HEK293 (cell line): ENCODE measurements at regions not wholly inside any gene's neighbourhood (a gene's known extent, or its start where the extent isn't known, plus 50 kb on each side); places are given as distances from the start of the nearest gene placed in this dataset.

Source experiments
- CTCF ChIA-PET: fragments of 350-600 bp; formaldehyde crosslinking; extraction: SDS; loops from one replicate; lab custom pipeline; 2021; ENCODE audit warnings: antibody characterized with exemption; lab: Yijun Ruan, JAX
- POLR2A ChIA-PET: fragments of 300-600 bp; formaldehyde crosslinking; extraction: SDS; loops from one replicate; lab custom pipeline; 2020; ENCODE audit warnings: antibody characterized with exemption, inconsistent platforms; lab: Yijun Ruan, JAX
- H3K27ac ChIP-seq: fragments of 200-500 bp; sonication (Bioruptor generic); 2 replicates; pipeline ENCODE4 v1.5.1; 2014; ENCODE audit warnings: low read depth, low read length, control low read depth, inconsistent platforms; ENCODE audit errors: extremely low read depth
- H3K36me3 ChIP-seq, 2 experiments: fragments of 200-500 bp in 1 of 2; sonication (Bioruptor generic) in 1 of 2; 1 replicate in 1 of 2; 2 replicates in 1 of 2; pipeline ENCODE4 v1.5.1; 2014 to 2017; ENCODE audit warnings: inconsistent platforms in 2 of 2, low read length in 2 of 2; ENCODE audit not compliant: control insufficient read depth in 2 of 2, insufficient read depth in 1 of 2
- H3K4me1 ChIP-seq: fragments of 200-500 bp; sonication (Bioruptor generic); 2 replicates; pipeline ENCODE4 v1.5.1; 2014; ENCODE audit warnings: mild to moderate bottlenecking, low read length, inconsistent platforms; ENCODE audit not compliant: control insufficient read depth, insufficient read depth
- H3K4me3 ChIP-seq: 2 replicates; pipeline ENCODE4 v1.5.1; 2011; ENCODE audit warnings: low read depth, mild to moderate bottlenecking, control low read depth, low read length, moderate library complexity
- H3K9me3 ChIP-seq: fragments of 200-500 bp; sonication (Bioruptor generic); 2 replicates; pipeline ENCODE4 v1.5.1; 2014; ENCODE audit warnings: low read depth, low read length, inconsistent platforms; ENCODE audit not compliant: control insufficient read depth, insufficient read depth
- KLF7 ChIP-seq: fragments of 450-650 bp; formaldehyde crosslinking; IDR thresholded peaks from 2 replicates; pipeline ENCODE4 v1.5.1; 2016; ENCODE audit warnings: missing biosample characterization, missing genetic modification characterization, borderline replicate concordance
- PRDM1 ChIP-seq: fragments of 450-650 bp; formaldehyde crosslinking; IDR thresholded peaks from 2 replicates; pipeline ENCODE4; 2016; ENCODE audit warnings: missing biosample characterization, missing genetic modification characterization
- RBAK ChIP-seq: fragments of 450-650 bp; formaldehyde crosslinking; IDR thresholded peaks from 2 replicates; pipeline ENCODE4 v1.5.1; 2016; ENCODE audit warnings: missing biosample characterization, missing genetic modification characterization
- YY1 ChIP-seq: fragments of 450-650 bp; formaldehyde crosslinking; IDR thresholded peaks from 2 replicates; pipeline ENCODE4 v1.5.1; 2018; ENCODE audit warnings: missing biosample characterization, missing genetic modification characterization
- ZBTB17 ChIP-seq: fragments of 450-650 bp; formaldehyde crosslinking; IDR thresholded peaks from 2 replicates; pipeline ENCODE4 v1.5.1; 2016; ENCODE audit warnings: missing biosample characterization, missing genetic modification characterization
- ZBTB48 ChIP-seq: fragments of 450-650 bp; formaldehyde crosslinking; IDR thresholded peaks from 2 replicates; pipeline ENCODE4 v1.5.1; 2016; ENCODE audit warnings: missing biosample characterization, missing genetic modification characterization
- ZFP37 ChIP-seq: fragments of 450-650 bp; formaldehyde crosslinking; IDR thresholded peaks from 2 replicates; pipeline ENCODE4 v1.5.1; 2016; ENCODE audit warnings: missing biosample characterization, missing genetic modification characterization
- ZFP69B ChIP-seq: fragments of 450-650 bp; formaldehyde crosslinking; IDR thresholded peaks from 2 replicates; pipeline ENCODE4 v1.5.1; 2016; ENCODE audit warnings: missing biosample characterization, missing genetic modification characterization
- ZNF174 ChIP-seq: fragments of 450-650 bp; formaldehyde crosslinking; IDR thresholded peaks from 2 replicates; pipeline ENCODE4 v1.5.0; 2017; ENCODE audit warnings: missing biosample characterization, mild to moderate bottlenecking, missing genetic modification characterization
- ZNF175 ChIP-seq: fragments of 450-650 bp; formaldehyde crosslinking; IDR thresholded peaks from 2 replicates; pipeline ENCODE4 v1.5.1; 2016; ENCODE audit warnings: missing biosample characterization, missing genetic modification characterization
- ZNF19 ChIP-seq: fragments of 450-650 bp; formaldehyde crosslinking; IDR thresholded peaks from 2 replicates; pipeline ENCODE4; 2016; ENCODE audit warnings: missing biosample characterization, missing genetic modification characterization, low read depth
- ZNF211 ChIP-seq: fragments of 450-650 bp; formaldehyde crosslinking; IDR thresholded peaks from 2 replicates; pipeline ENCODE4 v1.5.1; 2016; ENCODE audit warnings: low read depth, missing biosample characterization, missing genetic modification characterization
- ZNF221 ChIP-seq: fragments of 450-650 bp; formaldehyde crosslinking; IDR thresholded peaks from 2 replicates; pipeline ENCODE4 v1.5.1; 2017; ENCODE audit warnings: missing biosample characterization, missing genetic modification characterization, borderline replicate concordance
- ZNF23 ChIP-seq: fragments of 450-650 bp; formaldehyde crosslinking; IDR thresholded peaks from 2 replicates; pipeline ENCODE4 v1.5.1; 2016; ENCODE audit warnings: missing biosample characterization, missing genetic modification characterization, borderline replicate concordance
- ZNF239 ChIP-seq: fragments of 450-650 bp; formaldehyde crosslinking; IDR thresholded peaks from 2 replicates; pipeline ENCODE4 v1.5.1; 2016; ENCODE audit warnings: missing biosample characterization, missing genetic modification characterization
- ZNF24 ChIP-seq: fragments of 450-650 bp; formaldehyde crosslinking; IDR thresholded peaks from 2 replicates; pipeline ENCODE4 v1.5.1; 2016; ENCODE audit warnings: missing biosample characterization, missing genetic modification characterization
- ZNF280C ChIP-seq: fragments of 450-650 bp; formaldehyde crosslinking; IDR thresholded peaks from 2 replicates; pipeline ENCODE4 v1.5.1; 2016; ENCODE audit warnings: missing biosample characterization, missing genetic modification characterization
- ZNF292 ChIP-seq: fragments of 450-650 bp; formaldehyde crosslinking; IDR thresholded peaks from 2 replicates; pipeline ENCODE4 v1.5.1; 2016; ENCODE audit warnings: low read depth, missing biosample characterization, missing genetic modification characterization, borderline replicate concordance
- ZNF324 ChIP-seq: fragments of 450-650 bp; formaldehyde crosslinking; IDR thresholded peaks from 2 replicates; pipeline ENCODE4 v1.5.1; 2016; ENCODE audit warnings: missing biosample characterization, missing genetic modification characterization
- ZNF391 ChIP-seq: fragments of 450-650 bp; formaldehyde crosslinking; IDR thresholded peaks from 2 replicates; pipeline ENCODE4 v1.5.1; 2016; ENCODE audit warnings: low read depth, missing biosample characterization, missing genetic modification characterization, borderline replicate concordance
- ZNF558 ChIP-seq: fragments of 450-650 bp; formaldehyde crosslinking; IDR thresholded peaks from 2 replicates; pipeline ENCODE4 v1.5.1; 2016; ENCODE audit warnings: missing biosample characterization, missing genetic modification characterization
- ZNF623 ChIP-seq: fragments of 450-650 bp; formaldehyde crosslinking; IDR thresholded peaks from 2 replicates; pipeline ENCODE4 v1.5.1; 2016; ENCODE audit warnings: missing biosample characterization, missing genetic modification characterization
- ZNF626 ChIP-seq: fragments of 450-650 bp; sonication (Bioruptor Pico); formaldehyde crosslinking; IDR thresholded peaks from 2 replicates; pipeline ENCODE4 v1.5.1; 2018; ENCODE audit warnings: missing biosample characterization, missing genetic modification characterization, inconsistent platforms
- ZNF658 ChIP-seq: fragments of 450-650 bp; formaldehyde crosslinking; IDR thresholded peaks from 2 replicates; pipeline ENCODE4; 2016; ENCODE audit warnings: missing biosample characterization, missing genetic modification characterization
- ZNF747 ChIP-seq: fragments of 450-650 bp; formaldehyde crosslinking; IDR thresholded peaks from 2 replicates; pipeline ENCODE4 v1.5.1; 2016; ENCODE audit warnings: missing biosample characterization, missing genetic modification characterization
- ZSCAN16 ChIP-seq: fragments of 450-650 bp; formaldehyde crosslinking; IDR thresholded peaks from 2 replicates; pipeline ENCODE4 v1.5.1; 2016; ENCODE audit warnings: missing biosample characterization, missing genetic modification characterization
- ZSCAN30 ChIP-seq: fragments of 450-650 bp; IDR thresholded peaks from 2 replicates; pipeline ENCODE4 v1.5.1; 2018; ENCODE audit warnings: missing biosample characterization, mild to moderate bottlenecking, missing genetic modification characterization, moderate library complexity
- TF ChIP-seq, protein P1 (sequence below): fragments of 450-650 bp; formaldehyde crosslinking; IDR thresholded peaks from 2 replicates; pipeline ENCODE4 v1.5.1; 2017; ENCODE audit warnings: missing biosample characterization, mild to moderate bottlenecking, missing genetic modification characterization, moderate library complexity
- TF ChIP-seq, protein P2 (sequence below): fragments of 450-650 bp; formaldehyde crosslinking; IDR thresholded peaks from 2 replicates; pipeline ENCODE4; 2016; ENCODE audit warnings: missing biosample characterization, missing genetic modification characterization

GRCh38 chr18:71336576-71337210 lies 1047.8 kb downstream of the SOCS6 start:
- Histone ChIP-seq H3K9me3 (no peaks in the 10 kb centered on the region), H3K27ac (no peak overlapping the region), H3K4me3 (no peak overlapping the region), H3K36me3 (no peaks in the 10 kb centered on the region), H3K4me1 (no peaks in the 10 kb centered on the region)
- ChIA-PET POLR2A (no interaction called here), CTCF (interaction anchor here (0.5 kb wide), 1 partner anchor 22 kb away, joined by 3 read pairs; no protein-coding TSS in a partner anchor)
- TF ChIP-seq ZNF626 (tag by site-specific recombination) (no peak), ZNF211 (tag by site-specific recombination) (no peak), KLF7 (tag by site-specific recombination) (no peak), ZNF280C (no peak), ZNF558 (tag by site-specific recombination) (no peak), PRDM1 (tag by site-specific recombination) (no peak), ZNF175 (no peak), ZFP37 (tag by site-specific recombination) (no peak), ZFP69B (no peak), ZBTB48 (no peak)
- TF ChIP-seq, protein P1, sequence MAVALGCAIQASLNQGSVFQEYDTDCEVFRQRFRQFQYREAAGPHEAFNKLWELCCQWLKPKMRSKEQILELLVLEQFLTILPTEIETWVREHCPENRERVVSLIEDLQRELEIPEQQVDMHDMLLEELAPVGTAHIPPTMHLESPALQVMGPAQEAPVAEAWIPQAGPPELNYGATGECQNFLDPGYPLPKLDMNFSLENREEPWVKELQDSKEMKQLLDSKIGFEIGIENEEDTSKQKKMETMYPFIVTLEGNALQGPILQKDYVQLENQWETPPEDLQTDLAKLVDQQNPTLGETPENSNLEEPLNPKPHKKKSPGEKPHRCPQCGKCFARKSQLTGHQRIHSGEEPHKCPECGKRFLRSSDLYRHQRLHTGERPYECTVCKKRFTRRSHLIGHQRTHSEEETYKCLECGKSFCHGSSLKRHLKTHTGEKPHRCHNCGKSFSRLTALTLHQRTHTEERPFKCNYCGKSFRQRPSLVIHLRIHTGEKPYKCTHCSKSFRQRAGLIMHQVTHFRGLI (tag by site-specific recombination): no peak
- TF ChIP-seq, protein P2, sequence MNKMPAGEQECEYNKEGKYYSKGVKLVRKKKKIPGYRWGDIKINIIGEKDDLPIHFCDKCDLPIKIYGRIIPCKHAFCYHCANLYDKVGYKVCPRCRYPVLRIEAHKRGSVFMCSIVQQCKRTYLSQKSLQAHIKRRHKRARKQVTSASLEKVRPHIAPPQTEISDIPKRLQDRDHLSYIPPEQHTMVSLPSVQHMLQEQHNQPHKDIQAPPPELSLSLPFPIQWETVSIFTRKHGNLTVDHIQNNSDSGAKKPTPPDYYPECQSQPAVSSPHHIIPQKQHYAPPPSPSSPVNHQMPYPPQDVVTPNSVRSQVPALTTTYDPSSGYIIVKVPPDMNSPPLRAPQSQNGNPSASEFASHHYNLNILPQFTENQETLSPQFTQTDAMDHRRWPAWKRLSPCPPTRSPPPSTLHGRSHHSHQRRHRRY: no peak

GRCh38 chr18:71329563-71329962 lies 1040.7 kb downstream of the SOCS6 start:
- Histone ChIP-seq H3K4me3 (no peak overlapping the region), H3K36me3 (no peaks in the 10 kb centered on the region), H3K9me3 (no peaks in the 10 kb centered on the region), H3K27ac (no peak overlapping the region), H3K4me1 (no peaks in the 10 kb centered on the region)
- POLR2A ChIA-PET: no interaction called here
- TF ChIP-seq ZNF324 (tag by site-specific recombination): no peak
- CTCF ChIA-PET: no interaction called here

DNA sequence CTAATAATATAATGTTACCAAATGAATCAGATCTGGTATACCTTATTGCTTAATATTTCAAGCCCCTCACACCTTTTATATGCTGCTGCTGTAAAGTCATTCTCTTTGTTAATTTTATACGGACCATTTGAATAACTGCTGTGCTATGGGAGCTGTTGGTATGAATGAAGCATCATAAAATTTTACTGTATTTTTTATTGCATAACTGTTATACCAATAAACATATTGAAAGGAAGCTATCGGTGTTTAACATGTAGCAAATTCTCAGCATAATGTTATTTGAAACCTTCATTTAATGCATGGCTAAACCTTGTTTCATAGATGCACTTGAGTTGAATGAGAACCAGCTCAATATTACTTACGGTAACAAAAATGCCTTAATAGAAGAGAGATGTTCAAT lies 1040.3 kb downstream of the SOCS6 start:
- TF ChIP-seq ZNF391: no peak
- TF ChIP-seq ZNF23: no peak
- no peak for TF ChIP-seq ZNF19 (tag by site-specific recombination)
- no peak for TF ChIP-seq ZBTB17
- TF ChIP-seq ZNF174 (tag by site-specific recombination): no peak
- TF ChIP-seq ZNF175: no peak
- no peak for TF ChIP-seq ZNF623
- TF ChIP-seq ZNF24 (tag by site-specific recombination): no peak
- no peak for TF ChIP-seq ZNF292 (tag by site-specific recombination)
- TF ChIP-seq ZSCAN16 (tag by site-specific recombination): no peak
- TF ChIP-seq ZNF747 (tag by site-specific recombination): no peak
- TF ChIP-seq ZNF658: no peak
- no peak for TF ChIP-seq YY1 (tag by site-specific recombination)
- no peak for TF ChIP-seq ZNF239
- no peak for TF ChIP-seq ZSCAN30 (tag by site-specific recombination)
- TF ChIP-seq RBAK: no peak
- no peak for TF ChIP-seq ZNF221 (tag by site-specific recombination)
- CTCF ChIA-PET: no interaction called here
- POLR2A ChIA-PET: no interaction called here
- Histone ChIP-seq H3K27ac (no peak overlapping the region), H3K4me1 (no peaks in the 10 kb centered on the region), H3K9me3 (no peaks in the 10 kb centered on the region), H3K36me3 (no peaks in the 10 kb centered on the region), H3K4me3 (no peak overlapping the region)
